Limb (tissue), 2 donors: ENCODE measurements at regions not wholly inside any gene's neighbourhood (a gene's known extent, or its start where the extent isn't known, plus 50 kb on each side); places are given as distances from the start of the nearest gene placed in this dataset.
"Not testable (repeated sequence)": the region's sequence is repeated elsewhere in the genome, so short reads cannot be mapped to it uniquely, and the experiment has no call there.

ENCODE experiments used
- DNase-seq, 2 donors: peaks; one replicate each; pipeline ENCODE4 v3.0.0-alpha.2; 2016; ENCODE audit errors: extremely low spot score in 2 of 2

GRCh38 chr6:155786528-155786927, 330.9 kb upstream of the NOX3 start:
- DNase-seq, result no peak

GRCh38 chr6:155782739-155783459, 327.3 kb upstream of the NOX3 start:
- peak in 1 of 2 donors; percentile 27 for DNase-seq

DNA sequence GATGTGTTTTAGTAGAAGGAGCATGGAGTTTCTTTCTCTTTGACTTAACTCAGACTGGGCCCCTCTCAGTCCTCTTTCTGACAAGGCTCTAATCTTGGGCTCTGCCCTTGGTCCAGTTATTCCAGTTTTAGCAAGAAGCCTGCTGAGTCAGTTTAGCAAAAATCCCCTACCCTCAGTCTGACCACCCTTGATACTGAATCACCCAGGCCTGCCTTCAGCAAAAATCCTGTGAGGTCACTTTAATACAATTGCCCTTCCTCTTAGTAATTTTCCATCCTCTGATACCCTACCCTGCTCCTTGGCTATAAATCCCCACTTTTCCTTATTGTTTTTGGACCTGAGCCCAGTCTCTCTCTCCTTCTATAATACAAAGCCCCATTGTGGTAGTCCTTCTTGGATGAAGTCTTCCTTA, 326.7 kb upstream of the NOX3 start:
- no peak for DNase-seq

- DNase-seq, result no peak
Observed at GRCh38 chr6:155779456-155779855, 323.8 kb upstream of the NOX3 start.

DNA sequence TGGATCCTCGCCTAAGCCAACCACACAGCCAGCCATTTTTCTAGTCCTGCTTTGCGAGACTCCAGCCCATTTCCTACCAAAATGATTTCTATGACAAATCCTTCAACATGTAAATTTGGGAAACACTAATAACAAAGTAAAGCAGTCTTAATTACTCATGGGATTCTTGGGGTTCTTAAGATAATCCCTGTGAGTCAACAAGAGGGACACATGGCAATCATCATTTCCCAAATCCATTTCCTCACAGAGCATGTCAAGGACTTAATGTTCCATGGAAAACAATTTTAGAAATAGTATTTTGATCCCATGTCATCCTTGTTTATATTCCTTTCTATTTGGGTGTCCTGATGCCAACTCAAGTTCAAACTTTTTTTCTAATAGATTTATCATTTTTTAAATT, 322.7 kb upstream of the NOX3 start:
- no peak for DNase-seq

GRCh38 chr6:155771822-155772221, 316.2 kb upstream of the NOX3 start:
- no peak for DNase-seq

- DNase-seq, result no peak
Observed at GRCh38 chr6:155770856-155771255, 315.2 kb upstream of the NOX3 start.

DNA sequence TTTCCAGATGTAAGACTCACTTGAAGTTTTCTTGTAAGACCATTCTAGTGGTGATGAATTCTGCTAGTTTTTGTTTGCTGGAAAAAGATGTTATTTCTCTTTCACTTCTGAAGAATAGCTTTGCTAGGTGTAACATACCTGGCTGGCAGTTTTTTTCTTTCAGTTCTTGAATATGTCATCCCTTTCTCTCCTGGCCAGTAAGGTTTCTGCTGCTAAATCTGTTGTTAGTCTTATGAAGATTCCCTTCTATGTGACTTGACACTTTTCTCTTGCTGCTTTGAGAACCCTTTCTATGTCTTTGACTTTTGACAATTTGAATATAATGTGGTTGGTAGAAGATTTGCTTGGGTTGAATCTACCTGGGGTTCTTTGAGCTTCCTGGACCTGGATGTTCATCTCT, 314.7 kb upstream of the NOX3 start:
- no peak for DNase-seq

DNA sequence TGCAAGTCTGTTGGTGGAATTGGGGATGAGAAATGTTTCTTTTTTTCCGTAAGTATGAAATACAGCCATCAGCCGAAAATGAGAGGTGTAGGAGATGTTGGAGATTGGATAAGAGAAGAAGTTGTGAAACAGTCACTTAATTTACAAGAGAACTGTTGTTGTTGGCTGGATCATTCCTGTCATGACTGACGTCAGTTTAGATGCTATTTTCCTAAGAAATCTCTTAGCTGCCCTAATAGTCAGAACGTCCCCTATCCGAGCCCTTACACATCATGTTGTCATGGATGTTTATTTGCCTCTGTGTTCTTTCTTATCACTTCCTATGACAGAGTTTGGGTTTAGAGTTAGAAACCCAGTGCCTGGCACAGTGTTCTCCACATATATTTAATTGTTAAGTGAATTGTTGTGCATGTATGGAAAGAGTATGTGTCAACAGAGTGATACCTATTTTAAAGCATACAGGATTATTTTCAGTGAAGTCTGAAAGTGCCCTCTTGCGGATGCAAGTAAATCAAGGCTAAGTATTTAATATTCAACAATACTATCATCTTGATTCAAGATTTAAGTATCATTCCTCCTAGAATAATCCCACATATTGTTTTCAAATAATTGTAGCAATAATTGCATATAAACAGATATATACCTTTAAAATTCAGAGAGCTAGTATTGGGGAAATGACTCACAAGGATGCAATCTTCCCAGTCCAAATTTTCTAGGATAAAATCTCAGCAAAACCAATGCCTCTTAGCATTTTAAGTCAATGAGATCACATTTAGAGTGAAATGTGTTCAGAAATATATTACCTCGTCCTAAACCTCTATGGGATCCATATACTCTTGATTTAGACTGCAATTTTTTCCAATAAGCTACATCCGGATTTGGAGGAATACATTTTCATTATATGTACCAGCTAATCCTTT, 309.9 kb upstream of the NOX3 start:
- no peak for DNase-seq

- DNase-seq, result no peak
Observed at GRCh38 chr6:155762649-155763048, 307.0 kb upstream of the NOX3 start.

GRCh38 chr6:155755452-155755851, 299.8 kb upstream of the NOX3 start:
- DNase-seq, result no peak

DNA sequence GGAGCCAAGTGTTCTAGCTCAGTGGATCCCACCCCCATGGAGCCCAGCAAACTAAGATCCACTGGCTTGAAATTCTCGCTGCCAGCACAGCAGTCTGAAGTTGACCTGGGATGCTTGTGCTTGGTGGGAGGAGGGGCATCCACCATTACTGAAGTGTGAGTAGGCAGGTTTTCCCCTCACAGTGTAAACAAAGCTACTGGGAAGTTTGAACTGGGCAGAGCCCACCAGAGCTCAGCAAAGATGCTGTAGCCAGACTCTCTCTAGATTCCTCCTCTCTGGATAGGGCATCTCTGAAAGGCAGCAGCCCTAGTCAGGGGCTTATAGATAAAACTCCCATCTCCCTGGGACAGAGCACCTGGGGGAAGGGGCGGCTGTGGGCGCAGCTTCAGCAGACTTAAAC, 293.1 kb upstream of the NOX3 start:
- DNase-seq, result not testable (repeated sequence)

DNA sequence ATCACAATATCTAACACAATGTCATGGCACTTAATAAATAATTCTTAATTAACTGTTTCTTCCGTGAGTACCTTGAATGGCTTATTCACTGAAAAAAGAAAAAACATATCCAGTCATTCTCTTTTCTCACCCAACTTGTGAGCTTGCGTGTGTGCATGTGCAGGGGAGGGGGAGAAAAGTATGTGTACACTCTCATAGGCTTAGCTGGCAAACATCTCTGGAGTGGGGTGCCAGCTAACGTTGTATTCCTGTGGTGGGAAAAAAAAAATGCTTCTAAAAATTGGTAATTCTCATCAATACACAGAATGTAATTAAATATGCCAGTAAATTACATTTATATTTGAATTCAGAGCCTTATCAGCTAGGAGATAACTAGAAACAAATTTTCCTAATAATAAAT, 291.9 kb upstream of the NOX3 start:
- no peak for DNase-seq

DNA sequence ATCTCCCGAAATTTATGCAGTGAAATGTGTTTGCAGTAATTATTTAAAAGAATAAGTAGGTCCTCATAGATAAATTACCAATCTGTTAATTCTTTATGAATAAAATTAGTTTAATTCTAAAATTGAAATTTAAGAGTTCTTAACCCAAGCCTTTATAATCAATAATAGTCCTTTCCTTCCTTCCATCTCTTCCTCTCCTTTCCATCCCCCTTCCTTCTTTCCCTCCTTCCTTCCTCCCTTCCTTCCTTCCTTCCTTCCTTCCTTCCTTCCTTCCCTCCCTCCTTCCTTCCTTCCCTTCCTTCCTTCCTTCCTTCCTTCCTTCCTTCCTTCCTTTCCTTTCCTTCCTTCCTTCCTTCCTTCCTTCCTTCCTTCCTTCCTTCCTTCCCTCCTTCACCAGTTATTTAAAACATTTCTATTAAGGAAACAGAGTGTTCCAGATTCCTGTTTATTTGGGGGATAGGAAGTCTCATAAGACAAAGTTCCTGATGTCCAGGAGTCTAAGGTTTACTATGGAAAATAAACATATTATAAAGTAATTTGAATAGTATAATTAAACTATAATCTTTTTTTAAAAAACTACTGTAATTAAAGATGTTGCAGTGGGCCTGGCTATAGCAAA, 285.3 kb upstream of the NOX3 start:
- DNase-seq, result no peak

GRCh38 chr6:155738602-155739105, 283.0 kb upstream of the NOX3 start:
- DNase-seq, result no peak

- no peak for DNase-seq
Observed at GRCh38 chr6:155717374-155717773, 261.7 kb upstream of the NOX3 start.

- DNase-seq, result no peak
Observed at GRCh38 chr6:155710704-155711103, 255.1 kb upstream of the NOX3 start.

GRCh38 chr6:155709262-155709661, 253.6 kb upstream of the NOX3 start:
- no peak for DNase-seq

DNA sequence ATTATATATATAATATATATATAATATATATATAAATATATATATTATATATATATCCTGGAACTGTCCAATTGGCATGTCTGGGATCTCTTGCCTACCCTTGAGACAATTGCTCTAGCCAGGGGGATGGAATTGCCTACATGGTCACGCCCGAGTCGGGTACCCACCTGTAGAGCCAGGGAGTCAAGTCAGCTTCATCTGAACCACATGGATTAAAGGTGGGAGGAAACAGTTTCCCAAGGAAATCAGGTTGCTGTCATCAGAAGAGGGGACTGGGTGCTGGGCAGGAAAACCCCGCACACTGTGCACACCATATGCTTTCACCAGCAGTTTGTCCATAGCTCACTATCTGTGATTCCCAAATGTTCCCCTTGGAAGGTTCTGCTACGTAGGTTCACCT, 252.5 kb upstream of the NOX3 start:
- DNase-seq, result no peak

DNA sequence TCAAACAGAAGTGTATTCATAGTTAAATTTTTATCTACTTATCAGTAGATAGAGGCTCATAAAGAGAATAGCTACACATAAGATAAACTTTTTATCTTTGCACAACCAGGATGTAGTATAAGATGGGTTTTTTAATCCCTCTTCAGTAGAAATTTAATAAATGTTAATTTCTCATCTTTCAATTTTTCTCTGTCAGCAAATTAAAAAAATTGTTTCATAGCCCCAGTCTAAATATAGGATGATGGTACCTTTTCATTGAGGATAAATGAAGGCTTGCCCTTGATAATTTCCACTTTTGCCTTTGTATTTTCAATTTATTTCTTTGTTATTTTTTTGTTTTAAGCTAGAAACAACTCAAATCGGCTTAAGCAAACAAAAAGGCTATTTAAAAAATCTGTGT, 251.2 kb upstream of the NOX3 start:
- no peak for DNase-seq

DNA sequence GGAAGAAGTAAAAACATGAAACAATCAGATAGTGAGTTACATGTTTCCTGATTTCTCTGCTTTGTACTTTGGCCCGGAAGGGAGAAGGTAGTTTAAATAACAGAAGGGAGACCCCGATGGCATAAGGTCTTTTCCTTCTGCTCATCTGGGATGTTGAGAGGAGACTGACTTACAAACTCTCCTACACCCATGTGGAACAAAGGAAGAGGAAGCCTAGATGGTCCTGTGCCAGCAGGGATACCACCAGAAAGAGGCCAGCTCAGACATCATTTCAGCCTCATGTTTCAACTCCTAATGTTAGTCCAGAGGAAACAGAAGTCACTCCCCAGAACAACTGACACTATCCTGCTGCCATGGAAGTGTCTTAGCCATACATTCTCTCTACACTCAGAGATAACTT, 250.7 kb upstream of the NOX3 start:
- DNase-seq, result no peak

DNA sequence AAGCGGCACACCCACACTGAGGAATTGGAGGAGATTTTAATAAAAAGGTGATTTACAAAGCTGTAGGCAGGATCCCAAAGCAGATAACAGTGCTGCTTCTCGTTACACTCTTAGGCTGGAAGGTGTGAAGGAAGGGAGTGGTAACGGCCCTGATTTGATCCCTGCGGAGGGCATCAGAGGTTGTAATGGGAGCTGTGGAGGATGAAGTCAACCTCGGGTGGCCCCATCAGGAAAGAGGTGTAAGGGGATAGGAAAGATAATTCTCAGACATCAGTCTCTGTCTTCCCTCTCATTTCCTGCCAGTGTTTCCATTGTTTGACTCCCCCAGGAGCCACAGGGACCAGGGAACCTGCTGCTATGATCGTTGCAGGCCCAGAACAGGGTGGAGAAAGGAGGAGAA, 245.7 kb upstream of the NOX3 start:
- DNase-seq, result no peak
